Chondrocyte (in vitro differentiated cells): ENCODE measurements at regions not wholly inside any gene's neighbourhood (a gene's known extent, or its start where the extent isn't known, plus 50 kb on each side); places are given as distances from the start of the nearest gene placed in this dataset.

ENCODE experiments used
- DNase-seq: peaks from one replicate; pipeline ENCODE4 v3.0.0; 2021; ENCODE audit warnings: mixed read lengths, low spot score
- H3K27ac Mint-ChIP-seq: one replicate; pipeline ENCODE4 v1.8.0; 2021; ENCODE audit warnings: mild to moderate bottlenecking, moderate library complexity, mixed read lengths; ENCODE audit not compliant: unreplicated experiment
- H3K27me3 Mint-ChIP-seq: 2 replicates; pipeline ENCODE4 v1.8.0; 2021; ENCODE audit warnings: low read depth, mixed read lengths
- H3K36me3 Mint-ChIP-seq: 2 replicates; pipeline ENCODE4 v1.8.0; 2021; ENCODE audit warnings: low read depth, mixed read lengths
- H3K4me1 Mint-ChIP-seq: 2 replicates; pipeline ENCODE4 v1.8.0; 2021; ENCODE audit warnings: low read depth, mild to moderate bottlenecking, mixed read lengths
- H3K4me3 Mint-ChIP-seq: one replicate; pipeline ENCODE4 v1.8.0; 2021; ENCODE audit warnings: mild to moderate bottlenecking, moderate library complexity, mixed read lengths; ENCODE audit not compliant: unreplicated experiment
- H3K9me3 Mint-ChIP-seq: 2 replicates; pipeline ENCODE4 v1.8.0; 2021; ENCODE audit warnings: low read depth, mixed read lengths
- TF ChIP-seq, protein P1 (sequence below): fragments of 200-600 bp; sonication (generic); IDR thresholded peaks from 2 replicates; pipeline ENCODE4 v1.5.0; 2021; ENCODE audit warnings: antibody characterized with exemption, mild to moderate bottlenecking, moderate library complexity

DNA sequence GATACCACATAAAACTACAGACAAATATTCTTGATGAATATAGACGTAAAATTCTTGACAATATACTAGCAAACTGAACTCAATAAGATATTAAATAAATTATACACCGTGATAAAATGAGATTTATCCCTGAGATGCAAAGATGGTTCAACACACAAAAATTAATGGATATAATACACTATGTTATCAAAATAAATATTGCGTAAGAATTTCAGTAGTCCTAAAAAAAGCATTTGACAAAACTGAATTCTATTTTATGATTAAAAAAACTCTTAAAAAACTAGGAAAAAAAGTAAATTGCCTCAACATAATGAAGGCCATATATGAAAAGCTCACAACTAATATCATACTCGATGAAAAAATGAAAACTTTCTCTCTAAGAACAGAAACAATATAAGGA is 472.3 kb upstream of the GRIA1 start:
- no peak for DNase-seq
- Mint-ChIP-seq H3K4me1 (no peaks in the 10 kb centered on the region), H3K36me3 (no peaks in the 10 kb centered on the region), H3K9me3 (peaks cover 49% of the 10 kb centered on the region), H3K4me3 (no peak overlapping the region), H3K27ac (no peak overlapping the region), H3K27me3 (no peaks in the 10 kb centered on the region)
- TF ChIP-seq, protein P1, sequence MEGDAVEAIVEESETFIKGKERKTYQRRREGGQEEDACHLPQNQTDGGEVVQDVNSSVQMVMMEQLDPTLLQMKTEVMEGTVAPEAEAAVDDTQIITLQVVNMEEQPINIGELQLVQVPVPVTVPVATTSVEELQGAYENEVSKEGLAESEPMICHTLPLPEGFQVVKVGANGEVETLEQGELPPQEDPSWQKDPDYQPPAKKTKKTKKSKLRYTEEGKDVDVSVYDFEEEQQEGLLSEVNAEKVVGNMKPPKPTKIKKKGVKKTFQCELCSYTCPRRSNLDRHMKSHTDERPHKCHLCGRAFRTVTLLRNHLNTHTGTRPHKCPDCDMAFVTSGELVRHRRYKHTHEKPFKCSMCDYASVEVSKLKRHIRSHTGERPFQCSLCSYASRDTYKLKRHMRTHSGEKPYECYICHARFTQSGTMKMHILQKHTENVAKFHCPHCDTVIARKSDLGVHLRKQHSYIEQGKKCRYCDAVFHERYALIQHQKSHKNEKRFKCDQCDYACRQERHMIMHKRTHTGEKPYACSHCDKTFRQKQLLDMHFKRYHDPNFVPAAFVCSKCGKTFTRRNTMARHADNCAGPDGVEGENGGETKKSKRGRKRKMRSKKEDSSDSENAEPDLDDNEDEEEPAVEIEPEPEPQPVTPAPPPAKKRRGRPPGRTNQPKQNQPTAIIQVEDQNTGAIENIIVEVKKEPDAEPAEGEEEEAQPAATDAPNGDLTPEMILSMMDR: no peak

DNA sequence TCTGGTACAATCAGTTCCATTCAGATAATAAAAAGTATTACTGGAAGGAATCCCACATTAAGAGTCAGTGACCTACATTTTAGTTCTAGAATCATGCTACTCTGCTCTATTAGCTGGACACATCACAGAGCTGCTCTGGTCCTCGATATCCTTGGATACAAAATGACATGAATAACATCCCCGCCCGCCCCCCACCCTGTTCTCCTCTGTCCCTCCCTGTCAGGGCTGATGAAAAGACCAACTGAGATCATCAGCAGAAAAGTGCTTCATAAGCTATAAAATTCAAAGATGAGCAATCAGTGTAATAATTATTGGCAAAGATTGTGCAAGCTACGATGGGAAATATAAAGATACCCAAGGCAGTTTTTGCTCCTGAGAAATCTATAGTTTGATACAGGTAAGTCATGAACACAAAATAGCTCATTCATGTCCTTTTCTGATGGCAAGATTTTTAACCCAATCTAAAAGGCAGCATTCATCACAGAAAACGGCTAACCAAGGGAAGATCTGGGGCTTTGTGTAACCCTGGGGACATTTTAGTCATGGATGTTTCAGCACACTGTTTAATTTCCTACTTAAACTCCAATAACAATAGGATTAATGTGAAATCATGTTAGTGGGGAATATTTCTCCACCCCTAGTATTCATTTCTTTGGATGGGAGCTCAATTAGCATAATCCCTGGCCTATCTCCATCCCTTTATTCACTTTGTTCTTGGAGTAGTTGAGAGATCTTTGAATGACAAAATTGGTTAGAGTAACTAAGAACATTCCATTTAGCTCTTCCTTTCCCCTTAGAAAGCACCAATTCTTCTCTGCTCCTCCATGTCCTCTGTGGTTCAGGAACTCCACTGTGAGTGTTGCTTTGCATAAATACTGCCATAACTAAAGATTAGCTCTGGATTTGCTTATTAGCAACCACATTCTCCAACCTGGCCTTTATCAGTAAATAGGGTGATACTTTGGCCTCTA is 459.4 kb upstream of the GRIA1 start:
- Mint-ChIP-seq H3K4me1 (no peaks in the 10 kb centered on the region), H3K36me3 (no peaks in the 10 kb centered on the region), H3K27me3 (no peaks in the 10 kb centered on the region), H3K9me3 (peaks cover 4% of the 10 kb centered on the region), H3K27ac (no peak overlapping the region), H3K4me3 (no peak overlapping the region)
- TF ChIP-seq, protein P1: no peak
- DNase-seq: no peak

DNA sequence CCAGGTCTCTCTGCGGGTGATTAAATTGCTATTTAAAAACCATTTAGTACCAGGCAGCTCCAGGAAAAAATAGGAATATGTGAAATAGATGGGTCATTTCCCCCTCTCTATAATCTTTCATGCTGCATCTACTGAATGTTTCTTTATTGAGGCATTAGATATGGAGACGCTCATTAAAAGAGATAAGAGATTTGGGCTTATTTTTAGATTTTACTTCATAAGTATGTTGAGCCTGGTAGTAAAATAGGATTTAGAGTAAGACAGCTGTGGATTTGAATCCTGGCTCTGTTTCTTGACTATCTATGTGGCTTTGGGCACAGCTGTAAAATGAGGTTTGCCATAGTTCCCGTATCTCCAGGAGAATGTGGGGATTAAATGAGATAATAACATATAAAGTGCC is 451.0 kb upstream of the GRIA1 start:
- no peaks in the 10 kb centered on the region for H3K4me1 Mint-ChIP-seq
- H3K9me3 Mint-ChIP-seq: no peaks in the 10 kb centered on the region
- no peak for DNase-seq
- no peaks in the 10 kb centered on the region for H3K36me3 Mint-ChIP-seq
- no peak overlapping the region for H3K27ac Mint-ChIP-seq
- H3K27me3 Mint-ChIP-seq: no peaks in the 10 kb centered on the region
- TF ChIP-seq, protein P1: no peak
- no peak overlapping the region for H3K4me3 Mint-ChIP-seq

DNA sequence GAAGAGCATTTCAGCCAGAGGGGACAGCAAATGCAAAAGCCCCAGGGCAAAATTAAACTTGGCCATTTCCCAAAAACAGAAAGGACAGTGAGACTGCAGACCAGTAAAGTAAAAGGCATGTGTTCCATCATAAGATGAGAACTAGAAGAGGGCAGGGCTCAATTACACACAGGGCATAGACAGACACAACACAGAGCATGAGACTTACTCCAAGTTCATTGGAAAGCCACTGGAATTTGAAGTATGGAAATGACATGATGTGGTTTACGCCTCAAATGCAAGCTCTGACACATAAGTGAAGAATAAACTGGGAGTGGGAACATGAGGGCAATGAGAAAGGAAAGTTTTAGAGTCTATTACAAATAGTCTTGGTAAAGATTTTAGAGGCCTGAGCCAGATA is 446.6 kb upstream of the GRIA1 start:
- Mint-ChIP-seq H3K27me3 (no peaks in the 10 kb centered on the region), H3K9me3 (no peaks in the 10 kb centered on the region), H3K27ac (no peak overlapping the region), H3K4me3 (no peak overlapping the region), H3K4me1 (no peaks in the 10 kb centered on the region), H3K36me3 (no peaks in the 10 kb centered on the region)
- no peak for DNase-seq
- TF ChIP-seq, protein P1: no peak

DNA sequence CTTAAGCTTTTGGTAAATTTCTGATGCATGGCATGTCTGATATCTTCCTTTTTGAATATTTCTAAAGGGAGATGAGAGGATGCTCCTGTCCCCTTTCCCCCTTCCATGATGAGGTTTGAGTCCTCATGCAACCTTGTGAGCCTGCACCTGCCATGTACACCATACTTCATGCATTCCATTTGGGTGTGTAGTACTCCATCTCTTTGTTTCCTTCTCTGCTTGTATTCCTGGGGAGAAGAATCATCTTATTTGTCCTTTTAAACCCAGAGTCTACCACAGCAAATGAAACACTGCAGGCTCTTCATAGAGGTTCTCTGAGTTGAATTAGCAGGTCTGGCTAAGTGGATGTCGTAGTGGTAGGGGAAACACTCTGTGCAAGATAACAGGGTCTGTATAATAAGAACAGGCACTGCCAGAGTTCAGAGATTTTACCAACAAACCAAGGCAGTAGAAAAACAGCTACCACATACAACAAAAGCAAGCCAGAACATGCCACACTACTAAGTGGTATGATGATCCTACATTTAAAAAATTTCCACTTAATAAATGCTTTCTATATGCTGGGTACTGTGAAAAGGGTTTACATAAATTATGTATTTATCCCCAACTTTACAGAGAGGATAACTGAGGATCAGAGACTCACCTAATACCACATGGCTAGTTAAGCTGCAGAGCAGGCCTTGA is 439.8 kb upstream of the GRIA1 start:
- TF ChIP-seq, protein P1: no peak
- Mint-ChIP-seq H3K27me3 (peaks cover 4% of the 10 kb centered on the region), H3K36me3 (no peaks in the 10 kb centered on the region), H3K27ac (no peak overlapping the region), H3K4me1 (no peaks in the 10 kb centered on the region), H3K4me3 (no peak overlapping the region), H3K9me3 (no peaks in the 10 kb centered on the region)
- no peak for DNase-seq
